NCI-H345 treated with DMSO at 0.1 percent for 48 hours (cell line): ENCODE measurements at regions not wholly inside any gene's neighbourhood (a gene's known extent, or its start where the extent isn't known, plus 50 kb on each side); places are given as distances from the start of the nearest gene placed in this dataset.

Experiments used
- DNase-seq: peaks from one replicate; lab custom pipeline; 2025; ENCODE audit not compliant: unreplicated experiment; lab: John Stamatoyannopoulos, UW

DNA sequence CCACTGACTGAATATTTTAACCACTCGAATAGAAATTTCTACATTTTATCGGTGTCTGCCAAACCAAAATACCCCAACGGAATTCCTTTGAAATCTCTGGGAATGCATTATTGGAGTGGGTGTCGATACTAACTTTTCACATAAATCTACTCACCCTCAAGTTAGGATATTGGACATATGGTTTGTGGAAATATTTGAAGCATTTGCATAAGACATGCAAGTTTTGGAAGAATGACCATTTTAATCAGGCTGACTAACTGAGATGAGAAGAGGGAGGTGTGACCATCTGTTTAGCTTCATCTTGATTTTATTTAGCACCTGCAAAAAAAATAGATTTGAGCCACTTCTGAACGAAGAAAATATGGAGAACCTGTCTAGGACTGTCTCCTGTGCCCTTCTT lies 61.2 kb downstream of the KLF6 start:
- DNase-seq = no peak

DNA sequence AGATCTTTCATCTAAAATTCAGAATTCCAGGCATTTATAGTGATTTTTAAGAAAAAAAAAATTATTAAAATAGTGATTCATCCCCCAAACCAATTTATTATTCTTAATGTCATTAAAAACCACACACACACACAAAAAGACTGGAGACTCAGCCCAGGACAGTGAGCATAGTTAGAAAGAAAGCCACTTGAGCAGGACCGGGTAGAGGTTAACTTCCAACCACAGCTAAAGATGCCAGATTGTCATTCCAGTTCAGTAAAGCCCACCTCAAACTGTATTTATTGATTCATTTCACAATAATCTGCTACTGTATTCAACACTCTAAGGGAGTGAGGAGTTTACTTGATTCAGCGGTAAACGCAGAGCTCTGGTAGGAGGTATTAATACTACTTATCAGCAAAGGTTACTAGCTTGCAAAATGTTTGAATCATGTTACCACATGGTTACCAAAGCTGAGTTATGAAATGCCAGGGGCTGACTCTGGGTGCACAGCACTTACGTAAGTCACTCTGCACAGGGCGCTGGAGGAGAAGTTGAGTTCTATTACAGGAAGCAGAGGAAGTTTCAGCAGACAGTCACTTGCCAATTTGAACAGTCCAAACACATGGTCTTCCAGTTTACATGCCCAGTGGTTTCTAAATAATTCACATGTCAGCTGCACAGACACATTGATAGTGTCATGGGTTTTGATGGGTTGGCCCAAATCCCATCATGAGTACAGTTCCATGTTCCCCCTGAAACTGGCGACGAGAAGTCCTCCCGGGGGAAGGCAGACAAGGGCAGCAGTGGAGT lies 64.6 kb downstream of the KLF6 start:
- no peak for DNase-seq

DNA sequence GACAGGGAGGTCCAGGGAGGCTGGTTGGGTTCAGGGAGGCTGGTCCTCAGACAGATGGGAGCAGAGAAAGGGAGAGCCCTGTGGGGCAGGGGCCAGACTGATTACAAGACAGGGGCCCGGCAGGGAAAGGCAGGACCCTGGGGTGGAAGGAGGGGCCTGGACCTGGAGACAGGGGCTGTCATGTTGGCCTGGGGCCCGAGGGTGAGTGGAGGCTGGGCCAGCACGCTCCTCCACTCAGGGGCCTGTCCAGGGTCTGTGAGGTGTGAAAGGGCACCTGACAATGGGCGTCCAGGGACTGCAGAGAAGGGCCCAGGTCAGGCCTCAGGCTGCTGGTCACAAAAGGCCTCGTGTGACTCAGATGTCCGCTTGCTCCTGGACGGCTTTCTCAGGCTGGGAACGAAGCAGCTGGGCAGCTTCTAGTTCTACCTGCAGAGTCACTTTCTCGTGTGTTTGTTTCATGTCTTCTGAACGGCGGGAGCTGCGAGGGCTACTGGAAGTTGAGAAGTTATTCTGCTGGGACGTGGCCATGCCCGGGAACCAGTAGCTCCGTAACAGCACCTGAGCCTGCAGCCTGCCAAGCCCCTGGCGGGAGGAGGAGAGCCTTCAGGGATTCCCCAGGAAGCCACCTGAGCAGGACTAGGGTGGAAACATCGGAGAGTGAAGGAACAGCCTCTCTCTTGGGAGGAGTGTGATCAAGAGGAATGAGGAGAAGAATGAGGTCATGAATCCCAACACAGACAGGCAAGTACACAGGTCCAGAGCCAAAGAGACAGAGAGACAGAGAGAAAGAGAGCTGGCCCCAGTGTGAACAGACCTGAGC lies 65.8 kb downstream of the KLF6 start:
- no peak for DNase-seq

DNA sequence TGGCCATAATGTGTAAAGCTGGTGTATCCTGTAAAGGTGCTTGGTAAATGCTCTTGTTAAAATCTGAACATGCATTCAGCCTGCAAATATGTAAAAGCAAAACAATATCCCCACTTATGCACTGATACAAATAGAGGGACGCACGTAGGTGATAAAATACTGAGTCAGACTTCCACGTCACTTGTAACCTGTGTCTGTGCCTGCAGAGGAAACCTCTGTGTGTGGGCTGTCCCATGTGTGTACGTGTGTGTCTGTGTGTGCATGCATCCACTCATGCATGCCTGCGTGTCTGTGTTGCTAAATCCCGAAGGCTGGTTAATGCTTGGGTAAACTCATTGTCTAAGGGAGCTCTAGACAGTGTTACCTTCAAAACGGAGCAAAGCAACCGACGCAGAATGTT lies 68.9 kb downstream of the KLF6 start:
- DNase-seq = no peak

DNA sequence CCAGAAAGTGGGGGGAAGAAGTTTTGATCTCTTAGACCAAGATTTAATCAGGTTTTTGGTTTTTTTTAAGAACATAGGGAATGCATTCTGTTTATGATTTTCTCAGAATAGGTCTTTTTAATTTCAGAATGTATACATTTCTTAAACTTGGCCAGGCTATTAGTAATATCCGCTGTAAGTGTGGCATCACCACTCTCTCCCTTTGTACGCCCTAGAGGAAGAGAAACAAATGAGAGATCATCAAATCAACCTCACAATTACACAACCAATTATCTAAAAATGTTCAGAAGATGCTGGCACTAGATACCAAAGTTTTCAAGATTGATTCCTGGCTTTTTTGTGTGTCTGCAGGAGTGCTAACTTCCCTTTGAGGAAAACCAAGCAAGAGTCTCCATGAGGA lies 70.0 kb downstream of the KLF6 start:
- DNase-seq = no peak

DNA sequence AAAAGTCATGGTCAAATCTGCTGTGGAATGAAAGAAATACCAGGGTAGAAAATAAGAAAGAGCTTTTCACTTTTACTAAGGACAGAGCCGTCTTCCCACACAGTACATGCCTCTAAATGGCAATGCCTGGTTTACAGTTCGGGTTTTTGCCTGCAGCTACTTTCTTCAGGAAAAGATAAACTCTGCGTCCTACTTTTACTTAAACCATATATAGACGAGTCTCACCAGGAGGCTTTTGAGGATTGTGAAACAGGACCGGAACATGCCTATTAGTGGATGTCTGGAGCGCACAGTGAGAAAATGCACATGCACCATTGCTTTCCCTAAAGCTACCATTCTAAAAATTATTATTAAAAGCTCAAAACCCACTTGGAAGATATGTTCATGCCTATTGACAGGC lies 70.5 kb downstream of the KLF6 start:
- no peak for DNase-seq

DNA sequence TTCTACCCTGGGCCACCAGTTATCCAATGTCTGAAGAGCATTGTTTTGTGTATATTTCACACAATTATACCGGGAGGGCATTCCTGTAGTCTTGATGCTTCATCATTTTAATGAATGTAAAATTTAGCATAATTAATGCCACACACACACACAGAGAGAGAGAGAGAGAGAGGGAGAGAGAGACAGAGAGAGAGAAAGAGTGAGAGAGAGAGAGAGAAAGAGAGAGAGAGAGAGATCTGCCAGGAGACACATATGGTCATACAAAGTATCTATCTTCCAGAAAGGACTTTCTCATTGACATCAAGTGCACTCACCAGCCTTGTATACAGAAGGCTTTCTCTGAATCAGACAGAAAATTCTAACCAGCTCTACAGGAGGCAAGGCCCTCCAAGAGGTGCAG lies 72.3 kb downstream of the KLF6 start:
- DNase-seq = no peak

DNA sequence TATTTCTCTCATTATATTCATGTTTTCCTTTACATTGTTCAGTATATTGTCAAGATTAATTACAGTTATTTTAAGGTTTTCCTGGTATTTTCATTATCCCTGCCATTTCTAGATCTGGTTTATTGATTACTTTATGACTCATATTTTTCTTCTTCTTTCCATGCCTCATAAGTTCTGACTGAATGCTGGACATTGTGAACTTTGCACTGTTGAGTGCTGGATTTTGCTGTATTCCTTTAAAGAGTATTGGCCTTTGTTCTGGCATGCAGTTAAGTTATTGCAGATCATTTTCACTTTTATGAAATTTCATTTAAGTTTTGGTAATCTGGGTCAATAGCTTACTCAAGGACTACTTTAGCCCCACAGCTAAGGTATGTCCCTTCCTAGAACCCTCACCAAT lies 73.1 kb downstream of the KLF6 start:
- no peak for DNase-seq

DNA sequence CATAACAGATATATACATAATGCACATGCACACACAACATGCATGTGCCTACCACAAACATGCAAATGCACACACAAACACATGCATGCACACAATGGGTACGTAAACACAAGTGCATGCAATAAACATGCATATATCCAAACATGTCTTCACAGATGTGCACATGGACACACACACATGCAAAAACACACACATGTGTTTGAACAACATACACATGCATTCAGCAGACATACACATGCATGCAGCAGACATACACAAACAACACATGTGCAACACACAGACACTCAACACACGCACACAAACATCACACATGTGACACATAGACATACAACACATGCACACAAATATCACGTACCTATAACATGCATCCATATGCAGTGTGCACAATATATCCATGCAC lies 74.2 kb downstream of the KLF6 start:
- DNase-seq = no peak

DNA sequence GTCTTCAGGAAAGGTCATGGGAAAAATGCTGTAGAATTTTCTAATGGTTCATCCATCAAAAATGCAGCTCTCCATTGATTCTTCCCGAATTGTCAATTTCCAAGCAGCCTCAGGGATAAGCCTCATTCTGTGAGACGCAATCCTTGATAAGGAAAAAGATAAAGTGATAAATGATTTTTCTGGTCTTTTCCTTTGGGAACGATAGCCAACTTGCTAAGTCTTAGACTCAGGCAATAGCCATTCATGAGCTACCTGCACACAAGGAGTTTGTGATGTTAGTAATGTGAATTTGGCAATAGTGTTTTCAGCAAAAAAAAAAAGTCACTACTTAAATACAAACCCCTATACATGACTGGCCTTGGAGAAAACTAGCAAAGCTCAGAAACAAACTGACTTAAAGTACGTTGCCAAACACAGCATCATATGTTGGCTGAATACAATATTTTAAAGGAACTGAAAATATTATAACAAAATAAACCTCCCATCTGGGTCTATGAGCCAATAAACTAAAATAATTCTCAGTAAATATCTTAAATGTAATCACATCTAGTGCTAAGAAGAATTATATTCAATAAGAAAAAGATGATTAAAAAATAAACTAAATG lies 75.5 kb downstream of the KLF6 start:
- DNase-seq = no peak

DNA sequence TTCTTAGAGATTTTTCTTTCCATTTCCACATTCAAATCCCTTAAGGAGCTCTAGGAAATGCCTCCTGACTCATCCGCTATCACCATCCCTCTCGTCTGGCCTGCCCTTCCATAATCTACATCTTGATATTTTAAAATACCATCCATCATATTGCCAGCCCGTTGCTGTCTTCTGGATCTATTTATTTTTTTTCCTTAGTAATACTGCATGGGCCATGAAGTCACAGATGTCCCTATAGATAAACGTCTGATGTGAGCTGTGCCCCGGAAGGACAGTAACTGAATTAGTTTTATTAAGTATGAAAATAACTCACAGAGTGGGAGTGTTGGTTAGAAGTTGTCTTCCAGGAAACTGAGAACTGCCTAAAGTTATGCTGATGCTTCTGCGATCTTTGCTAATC lies 76.2 kb downstream of the KLF6 start:
- no peak for DNase-seq

DNA sequence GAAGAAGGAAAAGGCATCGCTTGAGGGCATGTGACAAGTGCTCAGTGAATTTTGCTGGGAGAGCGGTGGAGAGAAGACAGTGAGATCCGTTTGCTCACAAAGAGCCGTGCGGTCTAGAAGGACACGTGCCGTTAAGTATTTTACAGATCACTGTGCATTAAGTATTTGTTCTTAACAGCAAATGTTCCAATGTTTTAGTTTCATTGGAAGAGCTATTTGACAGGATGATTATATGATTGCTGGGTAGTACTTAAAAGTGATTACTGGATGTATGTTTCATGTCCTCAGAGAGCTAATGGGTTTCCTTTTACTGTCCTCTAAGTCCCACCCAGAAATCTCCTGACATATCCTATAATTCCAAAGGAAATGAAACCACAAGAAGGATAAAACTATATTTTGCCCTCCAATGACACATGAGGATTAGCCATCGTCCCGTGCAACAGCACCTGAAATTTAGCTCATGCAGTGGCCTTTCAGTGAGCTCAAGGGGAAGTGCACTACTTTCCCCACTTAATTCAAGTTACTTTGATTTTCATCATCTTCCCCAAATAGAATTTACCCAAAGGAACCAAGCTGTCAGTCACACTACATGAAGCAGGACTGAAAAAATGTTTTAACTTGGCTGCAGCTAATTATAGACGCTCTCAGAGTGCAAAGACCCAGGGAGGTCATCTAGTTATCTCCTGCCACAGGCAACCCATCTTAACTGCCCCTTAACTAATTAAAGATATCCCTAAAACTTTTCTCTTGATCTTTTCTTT lies 80.3 kb downstream of the KLF6 start:
- no peak for DNase-seq

DNA sequence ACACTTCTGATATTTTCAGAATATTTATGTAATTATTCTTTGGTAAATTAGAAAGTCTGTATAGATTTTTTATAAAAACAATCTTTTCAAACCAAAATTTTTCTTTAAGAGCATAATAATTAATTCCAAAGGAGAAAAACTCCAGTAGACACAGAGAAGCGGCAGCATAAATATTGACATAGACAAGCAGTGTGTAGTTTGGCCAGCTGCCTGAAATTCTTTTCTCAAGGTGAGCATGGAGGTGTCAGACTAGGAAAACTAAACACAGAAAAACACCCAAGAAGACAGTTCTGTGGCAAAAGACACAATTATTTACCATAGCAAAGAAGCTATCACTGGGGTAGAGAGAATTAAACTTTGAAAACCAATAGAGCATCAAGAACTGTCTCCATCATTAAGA lies 82.4 kb downstream of the KLF6 start:
- no peak for DNase-seq

DNA sequence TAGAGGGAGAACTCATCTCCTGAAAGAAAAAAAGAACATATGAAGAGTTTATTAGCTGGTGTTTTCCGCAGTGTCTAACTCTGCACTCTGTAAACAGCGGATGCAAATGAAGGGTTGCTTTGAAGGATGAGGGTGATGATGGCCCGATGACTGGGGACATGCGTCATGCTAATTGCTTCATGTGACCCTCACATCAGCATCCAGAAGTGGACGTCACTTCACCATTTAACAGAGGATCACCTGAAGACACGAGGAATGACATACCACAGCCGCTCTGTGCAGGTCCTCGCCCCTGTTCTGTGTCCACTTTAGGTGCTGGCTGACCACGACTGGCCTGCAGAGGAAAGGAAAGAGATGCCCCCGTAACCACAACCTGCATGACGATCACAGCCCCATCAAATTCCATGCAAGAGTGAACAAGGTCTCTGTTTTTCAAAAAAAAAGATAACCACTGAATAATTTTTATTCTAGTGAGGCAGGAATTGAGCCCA lies 82.9 kb downstream of the KLF6 start:
- DNase-seq = no peak

DNA sequence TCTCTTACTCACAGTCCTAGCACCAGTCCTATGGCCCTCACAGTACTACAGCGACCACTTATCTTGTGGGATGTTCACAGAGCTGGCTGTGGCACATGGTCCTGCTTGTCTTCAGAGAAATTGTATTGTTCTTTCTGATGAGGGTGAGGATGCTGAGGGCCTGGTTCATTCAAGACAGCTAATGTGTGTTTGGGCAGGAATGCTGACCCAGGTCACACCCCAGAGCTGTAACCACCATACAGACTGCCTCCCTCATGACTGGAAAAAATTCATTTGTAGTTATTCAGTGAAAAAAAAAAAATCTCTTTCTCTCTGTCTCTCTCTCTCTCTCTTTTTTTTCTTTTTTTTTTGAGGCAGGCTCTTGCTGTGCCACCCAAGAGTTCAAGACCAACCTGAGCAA lies 83.5 kb downstream of the KLF6 start:
- DNase-seq = no peak

DNA sequence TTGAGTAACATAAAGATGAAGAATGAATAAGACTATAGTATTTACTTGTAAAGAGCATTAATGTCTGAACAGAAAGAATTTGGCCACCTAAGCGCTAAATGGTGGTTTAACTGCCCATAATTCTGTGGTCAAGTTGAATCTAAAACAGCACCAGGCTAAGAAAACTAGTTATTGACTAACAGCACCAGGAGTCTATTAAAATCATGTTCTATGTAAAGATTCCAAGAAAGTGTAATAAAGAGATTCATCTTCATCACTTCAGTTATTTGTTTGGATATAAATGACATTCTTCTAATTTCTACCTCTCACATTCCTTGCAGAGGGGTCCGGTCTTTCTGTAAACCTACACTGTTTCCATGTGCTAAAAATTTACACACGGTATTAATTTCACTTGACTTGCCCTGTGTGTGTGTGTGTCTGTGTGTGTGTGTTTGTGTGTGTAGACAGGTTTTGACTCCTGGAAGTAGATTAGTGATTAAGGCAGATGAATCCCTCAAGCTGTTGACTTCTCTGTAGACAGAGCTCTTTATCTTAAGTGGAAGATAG lies 84.4 kb downstream of the KLF6 start:
- DNase-seq = no peak

DNA sequence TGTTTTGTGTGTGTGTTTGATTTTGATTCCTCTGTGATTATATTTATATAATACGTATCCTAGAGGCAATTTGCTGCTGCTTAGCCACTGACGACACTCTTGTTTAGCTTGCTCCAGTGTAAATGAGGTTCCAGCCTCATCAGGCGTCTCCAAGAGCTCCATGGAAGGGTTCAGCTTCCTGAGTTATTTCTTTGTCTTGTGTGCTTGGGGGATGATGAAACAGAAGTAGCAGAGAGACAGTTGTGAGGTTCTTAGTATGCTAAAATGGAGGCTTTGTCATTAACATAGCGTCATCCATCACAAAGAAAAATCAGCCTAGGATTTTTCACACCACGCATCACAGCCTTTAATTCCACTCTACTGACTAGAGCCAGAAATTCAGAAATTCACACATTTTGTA lies 85.1 kb downstream of the KLF6 start:
- DNase-seq = no peak

DNA sequence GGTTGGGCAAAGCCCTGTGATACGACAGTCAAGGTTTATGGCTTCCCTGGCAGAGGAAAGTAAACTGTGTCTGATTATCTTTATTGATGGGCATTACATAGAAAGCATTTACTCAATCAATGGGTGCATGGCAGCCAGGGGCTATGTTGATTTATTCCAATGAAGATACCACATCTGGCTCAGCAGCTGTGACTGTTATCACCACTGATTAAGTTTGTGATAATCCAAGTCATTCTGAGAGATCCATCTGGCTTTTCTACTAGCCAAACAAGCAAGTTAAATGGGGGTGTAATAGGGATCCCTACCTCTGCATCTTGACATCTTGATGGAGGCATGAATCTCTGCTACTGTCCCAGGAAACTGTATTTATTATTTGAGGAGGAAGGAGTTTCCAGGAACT lies 86.7 kb downstream of the KLF6 start:
- DNase-seq = no peak

DNA sequence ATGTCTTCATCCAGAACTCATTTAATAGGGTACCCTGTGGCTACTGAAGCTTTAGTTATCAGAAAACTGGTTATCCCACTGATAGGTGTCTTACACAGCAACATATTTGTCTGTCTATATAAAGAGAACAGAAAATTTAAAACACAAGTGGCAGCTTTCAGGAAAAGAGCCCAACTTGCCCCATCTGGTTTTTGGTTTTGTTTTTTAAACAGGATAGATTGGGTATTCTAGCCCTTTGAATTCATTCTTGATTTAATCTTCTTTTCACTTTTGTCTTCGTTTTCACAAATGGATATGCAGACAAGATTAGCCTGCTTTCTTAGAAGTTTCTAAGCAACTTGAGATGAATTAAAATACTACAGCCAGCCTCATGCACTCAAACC lies 91.3 kb downstream of the KLF6 start:
- no peak for DNase-seq

DNA sequence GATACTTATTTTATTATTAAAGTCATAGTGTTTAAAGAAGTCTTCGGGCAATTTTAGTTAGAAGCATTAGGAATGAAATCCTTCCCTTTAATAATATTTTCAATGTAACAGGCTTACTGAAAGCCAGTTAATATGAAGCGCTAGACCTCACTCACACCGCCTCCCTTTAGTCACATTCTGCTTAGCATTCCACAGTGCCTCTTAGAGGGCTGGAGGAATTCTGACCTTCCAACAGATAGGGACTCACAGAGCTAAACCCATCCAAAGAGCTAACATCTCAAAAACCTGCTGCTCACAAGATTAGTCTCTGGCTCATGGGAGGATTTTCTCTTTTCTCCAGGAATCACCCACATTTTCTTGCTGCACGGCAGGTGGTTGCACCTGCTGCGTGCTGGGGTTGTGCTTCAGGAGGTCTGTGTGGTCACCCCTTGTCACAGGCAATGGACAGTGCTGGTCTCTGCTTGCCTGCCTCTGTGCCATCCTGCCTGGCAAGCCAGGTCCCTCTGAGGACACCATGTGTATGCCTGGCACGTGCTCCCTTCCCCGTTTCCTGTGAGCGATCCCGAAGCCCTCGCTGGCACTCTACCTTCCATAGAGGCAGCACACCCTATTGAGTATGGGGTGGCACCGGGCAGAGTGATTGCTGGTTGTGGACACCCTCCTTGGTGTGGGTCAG lies 91.8 kb downstream of the KLF6 start:
- no peak for DNase-seq
